HG02798 (cell line): ENCODE measurements at regions not wholly inside any gene's neighbourhood (a gene's known extent, or its start where the extent isn't known, plus 50 kb on each side); places are given as distances from the start of the nearest gene placed in this dataset.

Source experiments
- ATAC-seq: cut with Tn5 transposase; IDR thresholded peaks from one replicate; pipeline ENCODE4 v1.9.1; 2021; ENCODE audit warnings: mild to moderate bottlenecking; ENCODE audit not compliant: unreplicated experiment, poor library complexity

GRCh38 chr18:47552783-47553182 lies 301.3 kb upstream of the SKOR2 start:
- ATAC-seq, result no peak

GRCh38 chr18:47550611-47551010 lies 299.2 kb upstream of the SKOR2 start:
- no peak for ATAC-seq

GRCh38 chr18:47549021-47549540 lies 297.6 kb upstream of the SKOR2 start:
- ATAC-seq, result no peak

GRCh38 chr18:47547539-47548202 lies 296.2 kb upstream of the SKOR2 start:
- no peak for ATAC-seq

GRCh38 chr18:47545613-47546012 lies 294.2 kb upstream of the SKOR2 start:
- no peak for ATAC-seq

GRCh38 chr18:47543080-47543479 lies 291.6 kb upstream of the SKOR2 start:
- ATAC-seq, result no peak

- no peak for ATAC-seq
These were observed 291.1 kb upstream of the SKOR2 start for GRCh38 chr18:47542551-47542950.

- ATAC-seq, result no peak
These were observed 280.3 kb upstream of the SKOR2 start for GRCh38 chr18:47531717-47532116.

- ATAC-seq, result no peak
These were observed 279.2 kb upstream of the SKOR2 start for GRCh38 chr18:47530695-47531094.

- no peak for ATAC-seq
These were observed 276.9 kb upstream of the SKOR2 start for GRCh38 chr18:47528343-47528742.

- no peak for ATAC-seq
These were observed 274.7 kb upstream of the SKOR2 start for GRCh38 chr18:47526147-47526546.

- ATAC-seq, result no peak
These were observed 270.9 kb upstream of the SKOR2 start for GRCh38 chr18:47522359-47522758.

- no peak for ATAC-seq
These were observed 268.8 kb upstream of the SKOR2 start for GRCh38 chr18:47520263-47520662.

- ATAC-seq, result no peak
These were observed 268.2 kb upstream of the SKOR2 start for GRCh38 chr18:47519706-47520105.

GRCh38 chr18:47519277-47519676 lies 267.8 kb upstream of the SKOR2 start:
- no peak for ATAC-seq

GRCh38 chr18:47513614-47514013 lies 262.2 kb upstream of the SKOR2 start:
- no peak for ATAC-seq

- no peak for ATAC-seq
These were observed 261.4 kb upstream of the SKOR2 start for GRCh38 chr18:47512726-47513435.

- no peak for ATAC-seq
These were observed 260.6 kb upstream of the SKOR2 start for GRCh38 chr18:47512056-47512455.

GRCh38 chr18:47510831-47511230 lies 259.4 kb upstream of the SKOR2 start:
- ATAC-seq, result no peak

GRCh38 chr18:47507651-47508050 lies 256.2 kb upstream of the SKOR2 start:
- ATAC-seq, result no peak

- ATAC-seq, result no peak
These were observed 255.4 kb upstream of the SKOR2 start for GRCh38 chr18:47506897-47507296.

- no peak for ATAC-seq
These were observed 250.5 kb upstream of the SKOR2 start for GRCh38 chr18:47501946-47502345.
